Gastrocnemius medialis (tissue), 4 donors: ENCODE measurements at regions not wholly inside any gene's neighbourhood (a gene's known extent, or its start where the extent isn't known, plus 50 kb on each side); places are given as distances from the start of the nearest gene placed in this dataset.

Source experiments
- POLR2A ChIP-seq, 2 donors: fragments of 450-650 bp; IDR thresholded peaks; one replicate each; pipeline ENCODE4 v1.6.1; 2017; ENCODE audit warnings: antibody characterized with exemption in 2 of 2, mild to moderate bottlenecking in 2 of 2, moderate library complexity in 2 of 2
- TF ChIP-seq, protein P1 (sequence below), 5 experiments: fragments of 450-650 bp in 3 of 5; fragments of 200-600 bp in 2 of 5; sonication (generic) in 2 of 5; IDR thresholded peaks in 4 of 5; conservative IDR thresholded peaks in 1 of 5; 1 replicate in 4 of 5; 2 replicates in 1 of 5; pipeline ENCODE4 v1.5.1; 2016 to 2019; ENCODE audit warnings: antibody characterized with exemption in 5 of 5, mild to moderate bottlenecking in 3 of 5, moderate library complexity in 3 of 5

DNA sequence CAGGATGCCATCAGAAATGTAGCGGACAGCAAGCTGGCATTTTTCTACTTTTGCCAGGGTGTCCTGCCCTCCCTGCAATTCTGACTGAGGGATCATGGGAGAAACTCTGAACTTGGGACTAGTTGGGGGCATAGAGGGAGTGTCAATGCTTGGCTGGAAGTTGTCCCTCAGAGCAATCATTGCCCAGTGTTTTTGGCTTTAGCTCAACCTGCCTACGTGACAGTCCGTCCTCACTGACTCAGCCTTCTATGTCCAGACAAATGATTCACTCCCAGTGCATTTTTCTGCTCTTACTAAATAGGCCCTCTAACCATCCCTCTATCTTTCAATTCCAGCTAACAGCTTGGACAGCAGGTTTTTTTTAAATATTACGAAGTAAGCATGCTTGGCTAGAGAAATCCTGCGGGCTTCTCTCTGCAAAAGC, 627.4 kb downstream of the TLR4 start:
- no peak for TF ChIP-seq POLR2A (IDR thresholded peaks at IDR 0.05)
- TF ChIP-seq, protein P1, sequence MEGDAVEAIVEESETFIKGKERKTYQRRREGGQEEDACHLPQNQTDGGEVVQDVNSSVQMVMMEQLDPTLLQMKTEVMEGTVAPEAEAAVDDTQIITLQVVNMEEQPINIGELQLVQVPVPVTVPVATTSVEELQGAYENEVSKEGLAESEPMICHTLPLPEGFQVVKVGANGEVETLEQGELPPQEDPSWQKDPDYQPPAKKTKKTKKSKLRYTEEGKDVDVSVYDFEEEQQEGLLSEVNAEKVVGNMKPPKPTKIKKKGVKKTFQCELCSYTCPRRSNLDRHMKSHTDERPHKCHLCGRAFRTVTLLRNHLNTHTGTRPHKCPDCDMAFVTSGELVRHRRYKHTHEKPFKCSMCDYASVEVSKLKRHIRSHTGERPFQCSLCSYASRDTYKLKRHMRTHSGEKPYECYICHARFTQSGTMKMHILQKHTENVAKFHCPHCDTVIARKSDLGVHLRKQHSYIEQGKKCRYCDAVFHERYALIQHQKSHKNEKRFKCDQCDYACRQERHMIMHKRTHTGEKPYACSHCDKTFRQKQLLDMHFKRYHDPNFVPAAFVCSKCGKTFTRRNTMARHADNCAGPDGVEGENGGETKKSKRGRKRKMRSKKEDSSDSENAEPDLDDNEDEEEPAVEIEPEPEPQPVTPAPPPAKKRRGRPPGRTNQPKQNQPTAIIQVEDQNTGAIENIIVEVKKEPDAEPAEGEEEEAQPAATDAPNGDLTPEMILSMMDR (IDR thresholded peaks at IDR 0.05 in 4 of 5, conservative IDR thresholded peaks at IDR 0.05 in 1 of 5): no peak
